OCI-LY7 (cell line): ENCODE measurements at regions not wholly inside any gene's neighbourhood (a gene's known extent, or its start where the extent isn't known, plus 50 kb on each side); places are given as distances from the start of the nearest gene placed in this dataset.
"Not testable (repeated sequence)": the region's sequence is repeated elsewhere in the genome, so short reads cannot be mapped to it uniquely, and the experiment has no call there.

Experiments used
- EZH2phosphoT487 ChIP-seq: fragments of 200-600 bp; sonication (generic); IDR thresholded peaks from 2 replicates; pipeline ENCODE4 v1.6.1; 2018; ENCODE audit warnings: low read depth, borderline replicate concordance, mild to moderate bottlenecking, mixed run types, antibody characterized with exemption, low read length, moderate library complexity, mixed read lengths
- TF ChIP-seq, protein P1 (sequence below): fragments of 200-600 bp; sonication (generic); conservative IDR thresholded peaks from 2 replicates; pipeline ENCODE4 v1.5.1; 2014; ENCODE audit warnings: mild to moderate bottlenecking, antibody characterized with exemption, low read length, moderate library complexity, mixed read lengths

GRCh38 chr1:145174377-145174776 is 67.6 kb downstream of the PPIAL4D start:
- TF ChIP-seq, protein P1, sequence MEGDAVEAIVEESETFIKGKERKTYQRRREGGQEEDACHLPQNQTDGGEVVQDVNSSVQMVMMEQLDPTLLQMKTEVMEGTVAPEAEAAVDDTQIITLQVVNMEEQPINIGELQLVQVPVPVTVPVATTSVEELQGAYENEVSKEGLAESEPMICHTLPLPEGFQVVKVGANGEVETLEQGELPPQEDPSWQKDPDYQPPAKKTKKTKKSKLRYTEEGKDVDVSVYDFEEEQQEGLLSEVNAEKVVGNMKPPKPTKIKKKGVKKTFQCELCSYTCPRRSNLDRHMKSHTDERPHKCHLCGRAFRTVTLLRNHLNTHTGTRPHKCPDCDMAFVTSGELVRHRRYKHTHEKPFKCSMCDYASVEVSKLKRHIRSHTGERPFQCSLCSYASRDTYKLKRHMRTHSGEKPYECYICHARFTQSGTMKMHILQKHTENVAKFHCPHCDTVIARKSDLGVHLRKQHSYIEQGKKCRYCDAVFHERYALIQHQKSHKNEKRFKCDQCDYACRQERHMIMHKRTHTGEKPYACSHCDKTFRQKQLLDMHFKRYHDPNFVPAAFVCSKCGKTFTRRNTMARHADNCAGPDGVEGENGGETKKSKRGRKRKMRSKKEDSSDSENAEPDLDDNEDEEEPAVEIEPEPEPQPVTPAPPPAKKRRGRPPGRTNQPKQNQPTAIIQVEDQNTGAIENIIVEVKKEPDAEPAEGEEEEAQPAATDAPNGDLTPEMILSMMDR = not testable (repeated sequence)
- TF ChIP-seq EZH2phosphoT487 = not testable (repeated sequence)
